Liver (tissue), 8 donors: ENCODE measurements at regions not wholly inside any gene's neighbourhood (a gene's known extent, or its start where the extent isn't known, plus 50 kb on each side); places are given as distances from the start of the nearest gene placed in this dataset.

Experiments used
- DNase-seq: peaks from one replicate; pipeline ENCODE4 v3.0.0-alpha.2; 2017; ENCODE audit warnings: low spot score
- H3K27ac ChIP-seq, 2 donors: one replicate each; pipeline ENCODE4 v1.7.0; 2013; ENCODE audit warnings: inconsistent platforms in 2 of 2, low read length in 2 of 2, control low read depth in 1 of 2, low read depth in 1 of 2, mild to moderate bottlenecking in 1 of 2
- H3K27me3 ChIP-seq, 4 donors: one replicate each; pipeline versions ENCODE4 v1.6.1 to v1.7.0; 2013; ENCODE audit warnings: low read length in 3 of 4, inconsistent platforms in 1 of 4, mild to moderate bottlenecking in 1 of 4, moderate library complexity in 1 of 4; ENCODE audit not compliant: control insufficient read depth in 4 of 4, insufficient read depth in 4 of 4
- H3K36me3 ChIP-seq, 4 donors: one replicate each; pipeline versions ENCODE4 v1.6.1 to v1.7.0; 2013; ENCODE audit warnings: low read length in 3 of 4, mild to moderate bottlenecking in 3 of 4, low read depth in 1 of 4, moderate library complexity in 1 of 4; ENCODE audit not compliant: control insufficient read depth in 4 of 4, insufficient read depth in 3 of 4
- H3K4me1 ChIP-seq, 4 donors: one replicate each; pipeline versions ENCODE4 v1.6.1 to v1.7.0; 2013; ENCODE audit warnings: low read length in 3 of 4, mild to moderate bottlenecking in 3 of 4, moderate library complexity in 1 of 4; ENCODE audit not compliant: control insufficient read depth in 4 of 4, insufficient read depth in 4 of 4
- H3K4me3 ChIP-seq, 3 donors: one replicate each; pipeline versions ENCODE4 v1.6.1 to v1.7.0; 2013; ENCODE audit warnings: low read length in 3 of 3, control low read depth in 1 of 3, low read depth in 1 of 3, mild to moderate bottlenecking in 1 of 3
- H3K9ac ChIP-seq, 2 donors: one replicate each; pipeline ENCODE4 v1.7.0; 2013; ENCODE audit warnings: low read length in 2 of 2, mild to moderate bottlenecking in 2 of 2, moderate library complexity in 2 of 2, control low read depth in 1 of 2, low read depth in 1 of 2
- H3K9me3 ChIP-seq, 4 donors: one replicate each; pipeline versions ENCODE4 v1.6.1 to v1.7.0; 2013; ENCODE audit warnings: low read length in 3 of 4; ENCODE audit not compliant: control insufficient read depth in 4 of 4
- ATF3 ChIP-seq: IDR thresholded peaks from 2 replicates; pipeline ENCODE4 v1.6.1; 2016; ENCODE audit warnings: antibody characterized with exemption
- CTCF ChIP-seq: fragments of 150-350 bp; IDR thresholded peaks from 2 replicates; pipeline ENCODE4 v1.5.1; 2017; ENCODE audit warnings: improper control_type of control experiment, low read depth, low read length; ENCODE audit not compliant: missing input control
- EGR1 ChIP-seq, 2 donors: IDR thresholded peaks; 2 replicates each; pipeline ENCODE4 v1.6.1; 2016 to 2018; ENCODE audit warnings: antibody characterized with exemption in 2 of 2, low read depth in 2 of 2
- FOXA1 ChIP-seq: IDR thresholded peaks from 2 replicates; pipeline ENCODE4 v1.6.1; 2016; ENCODE audit warnings: antibody characterized with exemption
- FOXA2 ChIP-seq: IDR thresholded peaks from 2 replicates; pipeline ENCODE4 v1.6.1; 2016; ENCODE audit warnings: antibody characterized with exemption
- GABPA ChIP-seq, 2 donors: IDR thresholded peaks in 1 of 2; conservative IDR thresholded peaks in 1 of 2; 2 replicates each; pipeline ENCODE4 v1.6.1; 2016; ENCODE audit warnings: antibody characterized with exemption in 2 of 2, mild to moderate bottlenecking in 1 of 2, moderate library complexity in 1 of 2
- HNF4A ChIP-seq, 2 donors: conservative IDR thresholded peaks; 2 replicates each; pipeline ENCODE4 v1.6.1; 2016; ENCODE audit warnings: antibody characterized with exemption in 2 of 2, mild to moderate bottlenecking in 2 of 2
- HNF4G ChIP-seq: IDR thresholded peaks from 2 replicates; pipeline ENCODE4 v1.6.1; 2016; ENCODE audit warnings: antibody characterized with exemption
- JUND ChIP-seq, 2 donors: IDR thresholded peaks; 2 replicates each; pipeline ENCODE4 v1.6.1; 2016; ENCODE audit warnings: antibody characterized with exemption in 2 of 2
- MAX ChIP-seq: IDR thresholded peaks from 2 replicates; pipeline ENCODE4 v1.6.1; 2016; ENCODE audit warnings: antibody characterized with exemption
- NR2F2 ChIP-seq: IDR thresholded peaks from 2 replicates; pipeline ENCODE4 v1.6.1; 2016; ENCODE audit warnings: antibody characterized with exemption
- RAD21 ChIP-seq, 2 donors: IDR thresholded peaks; 2 replicates each; pipeline ENCODE4 v1.6.1; 2016; ENCODE audit warnings: antibody characterized with exemption in 2 of 2, mild to moderate bottlenecking in 2 of 2
- REST ChIP-seq: IDR thresholded peaks from 2 replicates; pipeline ENCODE4 v1.6.1; 2016; ENCODE audit warnings: antibody characterized with exemption, mild to moderate bottlenecking
- RXRA ChIP-seq, 2 donors: IDR thresholded peaks; 2 replicates each; pipeline ENCODE4 v1.6.1; 2017 to 2018; ENCODE audit warnings: antibody characterized with exemption in 2 of 2, mild to moderate bottlenecking in 1 of 2
- SP1 ChIP-seq: IDR thresholded peaks from 2 replicates; pipeline ENCODE4 v1.6.1; 2018; ENCODE audit warnings: antibody characterized with exemption, mild to moderate bottlenecking
- TAF1 ChIP-seq: conservative IDR thresholded peaks from 2 replicates; pipeline ENCODE4 v1.6.1; 2016; ENCODE audit warnings: antibody characterized with exemption, mild to moderate bottlenecking
- YY1 ChIP-seq: IDR thresholded peaks from 2 replicates; pipeline ENCODE4 v1.6.1; 2016; ENCODE audit warnings: antibody characterized with exemption, mild to moderate bottlenecking
- ZBTB33 ChIP-seq: IDR thresholded peaks from 2 replicates; pipeline ENCODE4 v1.6.1; 2016; ENCODE audit warnings: antibody characterized with exemption
- WGBS: extraction: QIAGEN DNeasy Blood & Tissue Kit; methylation state at CpG from one replicate; pipeline ENCODE4 v1.1.7; 2013; 5-methylcytosine and 5-hydroxymethylcytosine counted together
- donor health status: healthy.
- donor health status: healthy.
- donor health status: healthy.
- donor health status: healthy.
- donor health status: healthy.

- Histone ChIP-seq H3K27me3 (no peaks in the 10 kb centered on the region), H3K9ac (no peak overlapping the region), H3K36me3 (no peaks in the 10 kb centered on the region), H3K4me1 (no peaks in the 10 kb centered on the region), H3K9me3 (no peaks in the 10 kb centered on the region), H3K27ac (no peak overlapping the region), H3K4me3 (no peak overlapping the region)
- DNase-seq = no peak
- TF ChIP-seq RAD21 (IDR thresholded peaks at IDR 0.05) (no peak), SP1 (no peak), JUND (IDR thresholded peaks at IDR 0.05) (no peak), HNF4A (conservative IDR thresholded peaks at IDR 0.05) (no peak), HNF4G (no peak), ZBTB33 (no peak), MAX (no peak), EGR1 (IDR thresholded peaks at IDR 0.05; ENCODE audit: low read depth in 2 of 2) (no peak), TAF1 (no peak), CTCF (no peak), REST (no peak), ATF3 (no peak), YY1 (no peak), RXRA (IDR thresholded peaks at IDR 0.05) (no peak), NR2F2 (no peak), FOXA1 (no peak), GABPA (IDR thresholded peaks at IDR 0.05 in 1 of 2, conservative IDR thresholded peaks at IDR 0.05 in 1 of 2) (no peak), FOXA2 (no peak)
- 86% methylated on average over 2 of the region's 2 CpGs for WGBS
These were observed 84.3 kb upstream of the AFF2 start for GRCh38 chrX:148416142-148416541.

- Histone ChIP-seq H3K4me3 (no peak overlapping the region), H3K9me3 (no peaks in the 10 kb centered on the region), H3K27me3 (no peaks in the 10 kb centered on the region), H3K4me1 (no peaks in the 10 kb centered on the region), H3K27ac (no peak overlapping the region), H3K9ac (no peak overlapping the region), H3K36me3 (no peaks in the 10 kb centered on the region)
- 88% methylated on average over 4 of the region's 4 CpGs for WGBS
- TF ChIP-seq SP1 (no peak), HNF4A (conservative IDR thresholded peaks at IDR 0.05) (no peak), CTCF (no peak), GABPA (IDR thresholded peaks at IDR 0.05 in 1 of 2, conservative IDR thresholded peaks at IDR 0.05 in 1 of 2) (no peak), FOXA2 (no peak), RAD21 (IDR thresholded peaks at IDR 0.05) (no peak), REST (no peak), YY1 (no peak)
- DNase-seq = no peak
These were observed 83.5 kb upstream of the AFF2 start for GRCh38 chrX:148416931-148417330.
